HepG2 (cell line): ENCODE measurements at regions not wholly inside any gene's neighbourhood (a gene's known extent, or its start where the extent isn't known, plus 50 kb on each side); places are given as distances from the start of the nearest gene placed in this dataset.
A peak's percentile ranks its signal among the peaks of the same experiment; 100 is the strongest.

Source experiments
- ATF7 ChIP-seq, 2 experiments: fragments of 450-650 bp in 1 of 2; sonication (generic) in 1 of 2; formaldehyde crosslinking in 1 of 2; IDR thresholded peaks; 2 replicates each; pipeline versions ENCODE4 v1.4.0 to v1.6.1; 2016 to 2020; ENCODE audit warnings: antibody characterized with exemption in 1 of 2, mild to moderate bottlenecking in 1 of 2, missing genetic modification reagents in 1 of 2
- EEA1 ChIP-seq: sonication (generic); formaldehyde crosslinking; IDR thresholded peaks from 2 replicates; pipeline ENCODE4 v1.5.1; 2020; ENCODE audit warnings: mild to moderate bottlenecking, missing genetic modification reagents, borderline replicate concordance
- ETS1 ChIP-seq: sonication (generic); formaldehyde crosslinking; IDR thresholded peaks from 2 replicates; pipeline ENCODE4 v1.4.0; 2020; ENCODE audit warnings: missing genetic modification reagents
- LCORL ChIP-seq, 2 experiments: fragments of 450-650 bp in 1 of 2; sonication (generic) in 1 of 2; formaldehyde crosslinking in 1 of 2; IDR thresholded peaks; 2 replicates each; pipeline versions ENCODE4 v1.5.0 to v1.6.1; 2017 to 2020; ENCODE audit warnings: antibody characterized with exemption in 1 of 2, missing genetic modification reagents in 1 of 2
- NBN ChIP-seq: fragments of 450-650 bp; conservative IDR thresholded peaks from 2 replicates; pipeline ENCODE4 v1.6.1; 2017
- PLRG1 ChIP-seq: fragments of 450-650 bp; conservative IDR thresholded peaks from 2 replicates; pipeline ENCODE4 v1.6.1; 2016
- ZNF33A ChIP-seq: sonication (generic); formaldehyde crosslinking; IDR thresholded peaks from 2 replicates; pipeline ENCODE4 v1.5.1; 2020; ENCODE audit warnings: missing genetic modification reagents, mild to moderate bottlenecking, moderate library complexity, borderline replicate concordance
- TF ChIP-seq, protein P1 (sequence below): sonication (generic); formaldehyde crosslinking; IDR thresholded peaks from 2 replicates; pipeline ENCODE4 v1.9.0; 2021; ENCODE audit warnings: mild to moderate bottlenecking, missing genetic modification reagents
- TF ChIP-seq, protein P2 (sequence below): sonication (generic); formaldehyde crosslinking; conservative IDR thresholded peaks from 2 replicates; pipeline ENCODE4 v1.8.0; 2022; ENCODE audit warnings: mild to moderate bottlenecking, moderate library complexity, missing genetic modification reagents
- TF ChIP-seq, protein P3 (sequence below): fragments of 450-650 bp; IDR thresholded peaks from 2 replicates; pipeline ENCODE4 v1.6.1; 2017

- TF ChIP-seq, protein P1, sequence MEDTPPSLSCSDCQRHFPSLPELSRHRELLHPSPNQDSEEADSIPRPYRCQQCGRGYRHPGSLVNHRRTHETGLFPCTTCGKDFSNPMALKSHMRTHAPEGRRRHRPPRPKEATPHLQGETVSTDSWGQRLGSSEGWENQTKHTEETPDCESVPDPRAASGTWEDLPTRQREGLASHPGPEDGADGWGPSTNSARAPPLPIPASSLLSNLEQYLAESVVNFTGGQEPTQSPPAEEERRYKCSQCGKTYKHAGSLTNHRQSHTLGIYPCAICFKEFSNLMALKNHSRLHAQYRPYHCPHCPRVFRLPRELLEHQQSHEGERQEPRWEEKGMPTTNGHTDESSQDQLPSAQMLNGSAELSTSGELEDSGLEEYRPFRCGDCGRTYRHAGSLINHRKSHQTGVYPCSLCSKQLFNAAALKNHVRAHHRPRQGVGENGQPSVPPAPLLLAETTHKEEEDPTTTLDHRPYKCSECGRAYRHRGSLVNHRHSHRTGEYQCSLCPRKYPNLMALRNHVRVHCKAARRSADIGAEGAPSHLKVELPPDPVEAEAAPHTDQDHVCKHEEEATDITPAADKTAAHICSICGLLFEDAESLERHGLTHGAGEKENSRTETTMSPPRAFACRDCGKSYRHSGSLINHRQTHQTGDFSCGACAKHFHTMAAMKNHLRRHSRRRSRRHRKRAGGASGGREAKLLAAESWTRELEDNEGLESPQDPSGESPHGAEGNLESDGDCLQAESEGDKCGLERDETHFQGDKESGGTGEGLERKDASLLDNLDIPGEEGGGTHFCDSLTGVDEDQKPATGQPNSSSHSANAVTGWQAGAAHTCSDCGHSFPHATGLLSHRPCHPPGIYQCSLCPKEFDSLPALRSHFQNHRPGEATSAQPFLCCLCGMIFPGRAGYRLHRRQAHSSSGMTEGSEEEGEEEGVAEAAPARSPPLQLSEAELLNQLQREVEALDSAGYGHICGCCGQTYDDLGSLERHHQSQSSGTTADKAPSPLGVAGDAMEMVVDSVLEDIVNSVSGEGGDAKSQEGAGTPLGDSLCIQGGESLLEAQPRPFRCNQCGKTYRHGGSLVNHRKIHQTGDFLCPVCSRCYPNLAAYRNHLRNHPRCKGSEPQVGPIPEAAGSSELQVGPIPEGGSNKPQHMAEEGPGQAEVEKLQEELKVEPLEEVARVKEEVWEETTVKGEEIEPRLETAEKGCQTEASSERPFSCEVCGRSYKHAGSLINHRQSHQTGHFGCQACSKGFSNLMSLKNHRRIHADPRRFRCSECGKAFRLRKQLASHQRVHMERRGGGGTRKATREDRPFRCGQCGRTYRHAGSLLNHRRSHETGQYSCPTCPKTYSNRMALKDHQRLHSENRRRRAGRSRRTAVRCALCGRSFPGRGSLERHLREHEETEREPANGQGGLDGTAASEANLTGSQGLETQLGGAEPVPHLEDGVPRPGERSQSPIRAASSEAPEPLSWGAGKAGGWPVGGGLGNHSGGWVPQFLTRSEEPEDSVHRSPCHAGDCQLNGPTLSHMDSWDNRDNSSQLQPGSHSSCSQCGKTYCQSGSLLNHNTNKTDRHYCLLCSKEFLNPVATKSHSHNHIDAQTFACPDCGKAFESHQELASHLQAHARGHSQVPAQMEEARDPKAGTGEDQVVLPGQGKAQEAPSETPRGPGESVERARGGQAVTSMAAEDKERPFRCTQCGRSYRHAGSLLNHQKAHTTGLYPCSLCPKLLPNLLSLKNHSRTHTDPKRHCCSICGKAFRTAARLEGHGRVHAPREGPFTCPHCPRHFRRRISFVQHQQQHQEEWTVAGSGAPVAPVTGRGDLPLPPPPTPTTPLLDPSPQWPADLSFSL (CRISPR knock-in tag) = 0 out of 2 replicates have a peak, but pooled peaks have one; percentile 52
- TF ChIP-seq PLRG1 (0 out of 2 replicates have a peak, but pooled peaks have one; percentile 84), EEA1 (CRISPR knock-in tag) (no peak), ZNF33A (CRISPR knock-in tag) (no peak), LCORL (IDR thresholded peaks at IDR 0.05) (peak; percentile 47; the same call in 1 of the 2 replicates), LCORL (CRISPR knock-in tag; IDR thresholded peaks at IDR 0.05) (no peak), ETS1 (CRISPR knock-in tag) (no peak), ATF7 (IDR thresholded peaks at IDR 0.05) (0 out of 2 replicates have a peak, but pooled peaks have one; percentile 5), ATF7 (CRISPR knock-in tag; IDR thresholded peaks at IDR 0.05) (no peak), NBN (0 out of 2 replicates have a peak, but pooled peaks have one; percentile 68)
- TF ChIP-seq, protein P2, sequence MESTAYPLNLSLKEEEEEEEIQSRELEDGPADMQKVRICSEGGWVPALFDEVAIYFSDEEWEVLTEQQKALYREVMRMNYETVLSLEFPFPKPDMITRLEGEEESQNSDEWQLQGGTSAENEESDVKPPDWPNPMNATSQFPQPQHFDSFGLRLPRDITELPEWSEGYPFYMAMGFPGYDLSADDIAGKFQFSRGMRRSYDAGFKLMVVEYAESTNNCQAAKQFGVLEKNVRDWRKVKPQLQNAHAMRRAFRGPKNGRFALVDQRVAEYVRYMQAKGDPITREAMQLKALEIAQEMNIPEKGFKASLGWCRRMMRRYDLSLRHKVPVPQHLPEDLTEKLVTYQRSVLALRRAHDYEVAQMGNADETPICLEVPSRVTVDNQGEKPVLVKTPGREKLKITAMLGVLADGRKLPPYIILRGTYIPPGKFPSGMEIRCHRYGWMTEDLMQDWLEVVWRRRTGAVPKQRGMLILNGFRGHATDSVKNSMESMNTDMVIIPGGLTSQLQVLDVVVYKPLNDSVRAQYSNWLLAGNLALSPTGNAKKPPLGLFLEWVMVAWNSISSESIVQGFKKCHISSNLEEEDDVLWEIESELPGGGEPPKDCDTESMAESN (CRISPR knock-in tag) = no peak
- TF ChIP-seq, protein P3, sequence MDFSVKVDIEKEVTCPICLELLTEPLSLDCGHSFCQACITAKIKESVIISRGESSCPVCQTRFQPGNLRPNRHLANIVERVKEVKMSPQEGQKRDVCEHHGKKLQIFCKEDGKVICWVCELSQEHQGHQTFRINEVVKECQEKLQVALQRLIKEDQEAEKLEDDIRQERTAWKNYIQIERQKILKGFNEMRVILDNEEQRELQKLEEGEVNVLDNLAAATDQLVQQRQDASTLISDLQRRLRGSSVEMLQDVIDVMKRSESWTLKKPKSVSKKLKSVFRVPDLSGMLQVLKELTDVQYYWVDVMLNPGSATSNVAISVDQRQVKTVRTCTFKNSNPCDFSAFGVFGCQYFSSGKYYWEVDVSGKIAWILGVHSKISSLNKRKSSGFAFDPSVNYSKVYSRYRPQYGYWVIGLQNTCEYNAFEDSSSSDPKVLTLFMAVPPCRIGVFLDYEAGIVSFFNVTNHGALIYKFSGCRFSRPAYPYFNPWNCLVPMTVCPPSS = peak; percentile 90; the same call in 1 of the 2 replicates
- TF ChIP-seq, all 625 proteins: peak for 12
These were observed 331.3 kb downstream of the EIPR1 start (continued) for GRCh38 chr2:3046170-3046865.
